ENCODE measurements at regions not wholly inside any gene's neighbourhood (a gene's known extent, or its start where the extent isn't known, plus 50 kb on each side); places are given as distances from the start of the nearest gene placed in this dataset.

GRCh38 chr16:86294535-86295196, 215.7 kb upstream of the FOXF1 start:
- DNase-seq (ENCODE audit: low read depth in 2 of 2): no peak

- DNase-seq (ENCODE audit: low read depth in 2 of 2): no peak
Measured at GRCh38 chr16:86296256-86296655, 214.1 kb upstream of the FOXF1 start.

GRCh38 chr16:86297391-86297790, 212.9 kb upstream of the FOXF1 start:
- no peak for DNase-seq (ENCODE audit: low read depth in 2 of 2)

GRCh38 chr16:86297866-86298757, 212.2 kb upstream of the FOXF1 start:
- DNase-seq (ENCODE audit: low read depth in 2 of 2): no peak

GRCh38 chr16:86298758-86299134, 211.6 kb upstream of the FOXF1 start:
- no peak for DNase-seq (ENCODE audit: low read depth in 2 of 2)

GRCh38 chr16:86299882-86300610, 210.3 kb upstream of the FOXF1 start:
- DNase-seq (ENCODE audit: low read depth in 2 of 2): no peak

- no peak for DNase-seq (ENCODE audit: low read depth in 2 of 2)
Measured at GRCh38 chr16:86300746-86301481, 209.4 kb upstream of the FOXF1 start.

- no peak for DNase-seq (ENCODE audit: low read depth in 2 of 2)
Measured at GRCh38 chr16:86302421-86303109, 207.8 kb upstream of the FOXF1 start.

GRCh38 chr16:86303787-86304678, 206.3 kb upstream of the FOXF1 start:
- no peak for DNase-seq (ENCODE audit: low read depth in 2 of 2)

GRCh38 chr16:86304868-86305267, 205.5 kb upstream of the FOXF1 start:
- no peak for DNase-seq (ENCODE audit: low read depth in 2 of 2)

- no peak for DNase-seq (ENCODE audit: low read depth in 2 of 2)
Measured at GRCh38 chr16:86305440-86305839, 204.9 kb upstream of the FOXF1 start.

- DNase-seq (ENCODE audit: low read depth in 2 of 2): no peak
Measured at GRCh38 chr16:86306011-86306644, 204.2 kb upstream of the FOXF1 start.

GRCh38 chr16:86306811-86307513, 203.4 kb upstream of the FOXF1 start:
- DNase-seq (ENCODE audit: low read depth in 2 of 2): no peak

GRCh38 chr16:86307514-86307903, 202.8 kb upstream of the FOXF1 start:
- DNase-seq (ENCODE audit: low read depth in 2 of 2): no peak

- DNase-seq (ENCODE audit: low read depth in 2 of 2): no peak
Measured at GRCh38 chr16:86308514-86308913, 201.8 kb upstream of the FOXF1 start.

GRCh38 chr16:86313631-86314030, 196.7 kb upstream of the FOXF1 start:
- DNase-seq (ENCODE audit: low read depth in 2 of 2): no peak

- DNase-seq (ENCODE audit: low read depth in 2 of 2): no peak
Measured at GRCh38 chr16:86314402-86315025, 195.8 kb upstream of the FOXF1 start.

- DNase-seq (ENCODE audit: low read depth in 2 of 2): no peak
Measured at GRCh38 chr16:86316967-86317812, 193.1 kb upstream of the FOXF1 start.

Data from stimulated activated CD8-positive, alpha-beta memory T cell treated with anti-CD3 and anti-CD28 coated beads, Interleukin-15, amount 100 ng/mL, for 48 hours (primary cell).